Liver (tissue), 3 donors: ENCODE measurements at regions not wholly inside any gene's neighbourhood (a gene's known extent, or its start where the extent isn't known, plus 50 kb on each side); places are given as distances from the start of the nearest gene placed in this dataset.

Experiments
- CTCF ChIP-seq: fragments of 150-350 bp; IDR thresholded peaks from 2 replicates; pipeline ENCODE4 v1.5.1; 2017; ENCODE audit warnings: improper control_type of control experiment, low read depth, low read length; ENCODE audit not compliant: missing input control
- EGR1 ChIP-seq, 2 donors: IDR thresholded peaks; 2 replicates each; pipeline ENCODE4 v1.6.1; 2016 to 2018; ENCODE audit warnings: antibody characterized with exemption in 2 of 2, low read depth in 2 of 2
- GABPA ChIP-seq, 2 donors: IDR thresholded peaks in 1 of 2; conservative IDR thresholded peaks in 1 of 2; 2 replicates each; pipeline ENCODE4 v1.6.1; 2016; ENCODE audit warnings: antibody characterized with exemption in 2 of 2, mild to moderate bottlenecking in 1 of 2, moderate library complexity in 1 of 2
- HNF4A ChIP-seq, 2 donors: conservative IDR thresholded peaks; 2 replicates each; pipeline ENCODE4 v1.6.1; 2016; ENCODE audit warnings: antibody characterized with exemption in 2 of 2, mild to moderate bottlenecking in 2 of 2
- JUND ChIP-seq, 2 donors: IDR thresholded peaks; 2 replicates each; pipeline ENCODE4 v1.6.1; 2016; ENCODE audit warnings: antibody characterized with exemption in 2 of 2
- RAD21 ChIP-seq, 2 donors: IDR thresholded peaks; 2 replicates each; pipeline ENCODE4 v1.6.1; 2016; ENCODE audit warnings: antibody characterized with exemption in 2 of 2, mild to moderate bottlenecking in 2 of 2
- RXRA ChIP-seq, 2 donors: IDR thresholded peaks; 2 replicates each; pipeline ENCODE4 v1.6.1; 2017 to 2018; ENCODE audit warnings: antibody characterized with exemption in 2 of 2, mild to moderate bottlenecking in 1 of 2
- TAF1 ChIP-seq: conservative IDR thresholded peaks from 2 replicates; pipeline ENCODE4 v1.6.1; 2016; ENCODE audit warnings: antibody characterized with exemption, mild to moderate bottlenecking
- YY1 ChIP-seq: IDR thresholded peaks from 2 replicates; pipeline ENCODE4 v1.6.1; 2016; ENCODE audit warnings: antibody characterized with exemption, mild to moderate bottlenecking
- TF ChIP-seq, protein P1 (sequence below): IDR thresholded peaks from 2 replicates; pipeline ENCODE4 v1.6.1; 2016; ENCODE audit warnings: antibody characterized with exemption
- TF ChIP-seq, protein P2 (sequence below): IDR thresholded peaks from 2 replicates; pipeline ENCODE4 v1.6.1; 2016; ENCODE audit warnings: antibody characterized with exemption
- TF ChIP-seq, protein P3 (sequence below): IDR thresholded peaks from 2 replicates; pipeline ENCODE4 v1.6.1; 2016; ENCODE audit warnings: antibody characterized with exemption
- TF ChIP-seq, protein P4 (sequence below): IDR thresholded peaks from 2 replicates; pipeline ENCODE4 v1.6.1; 2016; ENCODE audit warnings: antibody characterized with exemption, mild to moderate bottlenecking
- donor health status: healthy.
- donor health status: healthy.

- no peak for TF ChIP-seq RAD21 (IDR thresholded peaks at IDR 0.05)
- TF ChIP-seq CTCF = no peak
- TF ChIP-seq, protein P1, sequence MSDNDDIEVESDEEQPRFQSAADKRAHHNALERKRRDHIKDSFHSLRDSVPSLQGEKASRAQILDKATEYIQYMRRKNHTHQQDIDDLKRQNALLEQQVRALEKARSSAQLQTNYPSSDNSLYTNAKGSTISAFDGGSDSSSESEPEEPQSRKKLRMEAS = no peak
- TF ChIP-seq EGR1 (IDR thresholded peaks at IDR 0.05; ENCODE audit: low read depth in 2 of 2) = no peak
- no peak for TF ChIP-seq YY1
- no peak for TF ChIP-seq JUND (IDR thresholded peaks at IDR 0.05)
- no peak for TF ChIP-seq GABPA (IDR thresholded peaks at IDR 0.05 in 1 of 2, conservative IDR thresholded peaks at IDR 0.05 in 1 of 2)
- TF ChIP-seq, protein P2, sequence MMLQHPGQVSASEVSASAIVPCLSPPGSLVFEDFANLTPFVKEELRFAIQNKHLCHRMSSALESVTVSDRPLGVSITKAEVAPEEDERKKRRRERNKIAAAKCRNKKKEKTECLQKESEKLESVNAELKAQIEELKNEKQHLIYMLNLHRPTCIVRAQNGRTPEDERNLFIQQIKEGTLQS = no peak
- TF ChIP-seq, protein P3, sequence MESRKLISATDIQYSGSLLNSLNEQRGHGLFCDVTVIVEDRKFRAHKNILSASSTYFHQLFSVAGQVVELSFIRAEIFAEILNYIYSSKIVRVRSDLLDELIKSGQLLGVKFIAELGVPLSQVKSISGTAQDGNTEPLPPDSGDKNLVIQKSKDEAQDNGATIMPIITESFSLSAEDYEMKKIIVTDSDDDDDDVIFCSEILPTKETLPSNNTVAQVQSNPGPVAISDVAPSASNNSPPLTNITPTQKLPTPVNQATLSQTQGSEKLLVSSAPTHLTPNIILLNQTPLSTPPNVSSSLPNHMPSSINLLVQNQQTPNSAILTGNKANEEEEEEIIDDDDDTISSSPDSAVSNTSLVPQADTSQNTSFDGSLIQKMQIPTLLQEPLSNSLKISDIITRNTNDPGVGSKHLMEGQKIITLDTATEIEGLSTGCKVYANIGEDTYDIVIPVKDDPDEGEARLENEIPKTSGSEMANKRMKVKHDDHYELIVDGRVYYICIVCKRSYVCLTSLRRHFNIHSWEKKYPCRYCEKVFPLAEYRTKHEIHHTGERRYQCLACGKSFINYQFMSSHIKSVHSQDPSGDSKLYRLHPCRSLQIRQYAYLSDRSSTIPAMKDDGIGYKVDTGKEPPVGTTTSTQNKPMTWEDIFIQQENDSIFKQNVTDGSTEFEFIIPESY = no peak
- no peak for TF ChIP-seq RXRA (IDR thresholded peaks at IDR 0.05)
- TF ChIP-seq TAF1 = no peak
- TF ChIP-seq, protein P4, sequence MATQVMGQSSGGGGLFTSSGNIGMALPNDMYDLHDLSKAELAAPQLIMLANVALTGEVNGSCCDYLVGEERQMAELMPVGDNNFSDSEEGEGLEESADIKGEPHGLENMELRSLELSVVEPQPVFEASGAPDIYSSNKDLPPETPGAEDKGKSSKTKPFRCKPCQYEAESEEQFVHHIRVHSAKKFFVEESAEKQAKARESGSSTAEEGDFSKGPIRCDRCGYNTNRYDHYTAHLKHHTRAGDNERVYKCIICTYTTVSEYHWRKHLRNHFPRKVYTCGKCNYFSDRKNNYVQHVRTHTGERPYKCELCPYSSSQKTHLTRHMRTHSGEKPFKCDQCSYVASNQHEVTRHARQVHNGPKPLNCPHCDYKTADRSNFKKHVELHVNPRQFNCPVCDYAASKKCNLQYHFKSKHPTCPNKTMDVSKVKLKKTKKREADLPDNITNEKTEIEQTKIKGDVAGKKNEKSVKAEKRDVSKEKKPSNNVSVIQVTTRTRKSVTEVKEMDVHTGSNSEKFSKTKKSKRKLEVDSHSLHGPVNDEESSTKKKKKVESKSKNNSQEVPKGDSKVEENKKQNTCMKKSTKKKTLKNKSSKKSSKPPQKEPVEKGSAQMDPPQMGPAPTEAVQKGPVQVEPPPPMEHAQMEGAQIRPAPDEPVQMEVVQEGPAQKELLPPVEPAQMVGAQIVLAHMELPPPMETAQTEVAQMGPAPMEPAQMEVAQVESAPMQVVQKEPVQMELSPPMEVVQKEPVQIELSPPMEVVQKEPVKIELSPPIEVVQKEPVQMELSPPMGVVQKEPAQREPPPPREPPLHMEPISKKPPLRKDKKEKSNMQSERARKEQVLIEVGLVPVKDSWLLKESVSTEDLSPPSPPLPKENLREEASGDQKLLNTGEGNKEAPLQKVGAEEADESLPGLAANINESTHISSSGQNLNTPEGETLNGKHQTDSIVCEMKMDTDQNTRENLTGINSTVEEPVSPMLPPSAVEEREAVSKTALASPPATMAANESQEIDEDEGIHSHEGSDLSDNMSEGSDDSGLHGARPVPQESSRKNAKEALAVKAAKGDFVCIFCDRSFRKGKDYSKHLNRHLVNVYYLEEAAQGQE = no peak
- TF ChIP-seq HNF4A (conservative IDR thresholded peaks at IDR 0.05) = no peak
Observed at GRCh38 chr10:78147202-78147601, 113.5 kb downstream of the RPS24 start.
